ENCODE measurements at regions not wholly inside any gene's neighbourhood (a gene's known extent, or its start where the extent isn't known, plus 50 kb on each side); places are given as distances from the start of the nearest gene placed in this dataset.
A peak's percentile ranks its signal among the peaks of the same experiment; 100 is the strongest.
"Not testable (repeated sequence)": the region's sequence is repeated elsewhere in the genome, so short reads cannot be mapped to it uniquely, and the experiment has no call there.

DNA sequence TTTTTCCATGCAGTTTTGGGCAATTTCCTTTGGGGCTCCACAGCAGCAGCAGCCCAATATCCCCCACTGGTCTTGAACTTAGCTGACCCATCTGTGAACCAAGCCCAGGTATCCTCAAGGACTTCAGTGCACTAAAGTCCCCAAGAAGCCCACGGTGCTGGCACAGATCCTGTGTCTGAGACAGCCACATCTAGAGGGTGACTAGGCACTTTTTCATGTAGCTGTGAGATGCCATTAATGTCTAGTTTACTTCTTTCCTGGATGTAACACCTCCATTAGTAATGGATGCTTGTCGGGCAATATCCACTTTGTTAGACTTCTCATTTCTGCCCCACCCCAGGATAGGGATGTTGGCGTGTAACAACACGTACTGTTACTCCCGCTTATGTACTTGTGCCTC lies 117.9 kb downstream of the GPCPD1 start:
- no peak for DNase-seq

DNA sequence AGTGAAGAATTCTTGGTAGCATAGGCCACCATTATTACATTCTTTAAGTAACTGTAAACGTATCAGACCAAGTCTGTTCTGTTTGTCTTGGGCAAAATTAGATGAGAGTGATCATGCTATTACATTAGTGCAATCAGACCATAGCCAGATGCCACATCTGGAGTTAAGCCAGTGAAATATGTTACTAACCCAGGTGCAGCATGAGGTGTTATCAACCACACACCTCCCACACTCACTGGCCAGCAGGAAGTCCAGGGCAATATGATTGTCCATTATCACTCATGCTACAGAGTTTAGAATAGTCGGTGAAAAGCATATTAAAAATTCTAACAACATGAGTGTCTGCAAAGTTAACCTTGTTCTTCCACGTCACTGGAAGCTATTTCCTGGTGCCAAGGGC lies 119.4 kb downstream of the GPCPD1 start:
- no peak for DNase-seq

DNA sequence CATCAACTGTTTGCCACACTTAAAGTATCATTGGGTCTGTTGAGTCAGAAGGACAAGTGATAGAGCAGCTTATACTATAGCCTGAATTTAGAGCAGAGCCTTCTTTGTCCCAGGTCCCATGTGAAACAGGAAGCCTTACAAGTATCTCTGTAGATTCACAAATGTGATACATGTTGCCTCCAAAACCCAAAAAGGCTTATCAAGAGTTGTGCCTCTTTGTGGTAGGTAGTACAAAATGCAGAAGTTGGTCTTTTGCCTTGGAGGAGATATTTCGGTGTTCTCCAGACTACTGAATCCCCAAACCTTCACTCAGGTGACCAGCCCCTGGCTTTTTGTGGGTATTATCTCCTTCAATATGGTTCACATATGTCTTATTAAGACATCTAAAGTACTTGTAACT lies 121.2 kb downstream of the GPCPD1 start:
- DNase-seq: no peak

DNA sequence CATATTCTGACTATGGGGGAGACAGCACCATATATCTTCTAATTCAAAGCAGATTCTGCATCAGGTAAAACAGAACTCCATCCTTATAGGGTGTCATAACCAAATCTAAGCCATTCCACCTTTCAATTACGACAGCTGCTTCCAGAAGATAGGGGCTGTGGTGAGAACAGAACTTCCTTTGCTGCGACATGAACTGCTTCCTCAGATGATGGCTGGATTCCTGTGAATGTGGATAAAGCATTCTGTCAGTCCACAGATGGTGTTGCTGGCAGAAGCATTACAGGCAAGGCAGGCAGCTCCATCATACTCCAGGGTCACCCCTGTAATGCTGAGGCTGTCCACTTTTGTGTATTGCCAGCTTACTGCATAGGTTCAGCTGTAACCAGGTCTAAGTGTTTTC lies 122.0 kb downstream of the GPCPD1 start:
- no peak for DNase-seq

DNA sequence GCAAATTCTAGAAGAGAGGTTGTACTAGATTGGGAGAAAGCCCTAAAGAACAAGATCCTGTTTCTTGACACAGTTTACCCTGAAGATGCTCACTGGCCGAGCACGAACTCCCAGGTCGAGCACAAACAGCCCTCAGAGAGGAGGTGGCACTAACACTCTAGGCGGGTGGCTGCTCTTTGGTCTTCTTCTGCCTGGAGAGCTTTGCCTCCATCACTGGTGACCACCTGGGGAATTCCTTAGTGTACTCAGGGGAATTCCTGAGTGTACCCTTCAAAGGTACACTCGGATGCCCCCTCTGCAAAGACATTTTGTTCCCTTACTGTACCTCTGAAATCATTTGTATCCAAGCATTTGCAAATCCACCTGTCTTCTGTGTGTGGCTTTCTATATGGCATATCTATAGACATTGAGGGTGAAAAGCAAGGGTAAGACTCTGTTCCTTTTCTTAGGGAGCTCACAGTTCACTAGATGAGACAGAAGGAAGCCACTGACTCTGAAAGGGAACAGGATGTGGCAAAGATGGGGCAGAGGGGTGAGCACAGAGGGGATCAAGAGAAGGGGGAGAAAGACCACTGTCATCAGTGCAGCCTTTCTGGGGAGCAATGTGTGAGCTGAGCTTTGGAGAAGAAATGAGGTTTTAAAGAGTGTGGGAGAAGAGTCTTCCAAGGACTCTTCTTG lies 124.3 kb downstream of the GPCPD1 start:
- DNase-seq: no peak

DNA sequence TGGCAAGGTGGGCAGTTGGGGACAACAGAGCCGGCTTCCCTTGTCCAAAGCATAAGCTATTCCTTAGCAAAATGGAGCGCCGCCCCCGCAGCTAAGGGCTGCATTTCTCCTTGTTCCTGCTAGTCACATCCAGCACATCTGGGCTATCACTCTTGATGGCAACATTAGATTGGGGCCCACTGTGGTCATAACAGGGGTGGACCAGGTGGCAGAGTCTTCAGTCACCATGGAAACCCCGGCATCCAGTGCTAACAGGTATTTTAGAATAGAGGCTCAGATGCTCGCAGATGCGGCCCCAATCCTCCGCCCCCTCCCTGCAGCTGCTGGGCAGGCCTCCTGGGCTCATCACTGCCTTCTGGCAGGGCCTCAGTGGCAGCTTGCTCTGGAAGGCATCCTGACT lies 125.9 kb downstream of the GPCPD1 start:
- DNase-seq: no peak

DNA sequence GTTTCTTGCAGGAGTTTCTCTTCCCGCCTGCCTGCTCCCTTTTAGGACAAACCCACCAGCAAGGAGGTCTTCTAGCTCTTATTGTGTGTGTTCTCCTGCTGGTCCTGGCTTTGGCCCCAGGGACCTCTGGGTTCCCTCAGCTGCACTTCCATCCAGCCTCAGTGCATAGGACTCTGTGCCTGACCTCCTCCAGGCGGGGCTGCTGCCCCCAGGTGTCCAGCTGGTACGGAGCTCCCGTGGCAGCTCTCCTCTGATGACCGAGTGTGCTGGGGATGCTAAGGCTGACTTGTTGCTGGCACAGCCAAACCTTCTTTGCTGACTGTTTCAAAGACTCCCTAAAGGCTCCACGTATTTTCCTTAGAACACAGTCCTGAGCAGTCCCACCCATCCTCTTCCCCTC lies 126.5 kb downstream of the GPCPD1 start:
- DNase-seq: no peak

DNA sequence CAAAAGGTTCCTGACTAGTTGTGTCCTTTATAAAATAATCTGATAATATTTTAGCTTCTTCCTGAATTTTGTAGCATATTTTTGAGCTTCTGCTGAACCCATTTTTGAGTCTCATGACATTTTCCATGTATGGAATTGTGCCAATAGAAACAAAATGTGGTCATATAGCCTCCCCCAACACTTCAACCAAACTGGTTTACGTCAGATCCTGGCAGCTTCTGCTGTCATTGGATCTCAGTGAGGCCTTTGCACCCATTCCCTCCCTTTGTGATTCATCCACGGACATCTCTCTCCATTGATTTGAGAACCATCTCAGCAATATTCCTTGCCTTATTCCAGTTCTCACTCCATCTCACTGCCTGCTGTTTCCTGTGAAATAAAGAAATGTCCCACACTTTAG lies 128.0 kb downstream of the GPCPD1 start:
- DNase-seq: no peak

DNA sequence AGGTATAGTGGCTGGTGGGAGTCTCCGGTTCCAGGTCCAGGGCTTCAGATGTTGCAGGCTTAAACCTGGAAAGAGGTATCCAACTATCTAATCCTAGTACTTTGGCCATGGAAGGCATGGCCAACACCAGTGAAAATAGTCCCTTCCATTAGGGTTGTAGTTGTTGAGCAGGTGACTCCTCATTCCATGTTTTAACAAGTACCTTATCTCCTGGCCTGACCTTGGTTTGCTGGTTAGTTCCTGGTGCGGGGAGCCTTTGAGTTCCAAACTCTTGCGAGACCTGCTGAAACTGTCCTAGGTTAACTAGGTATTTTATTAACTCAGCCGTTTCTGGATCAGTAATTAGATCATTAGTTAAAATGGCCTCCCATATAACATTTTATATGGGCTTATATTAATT lies 128.9 kb downstream of the GPCPD1 start:
- no peak for DNase-seq

DNA sequence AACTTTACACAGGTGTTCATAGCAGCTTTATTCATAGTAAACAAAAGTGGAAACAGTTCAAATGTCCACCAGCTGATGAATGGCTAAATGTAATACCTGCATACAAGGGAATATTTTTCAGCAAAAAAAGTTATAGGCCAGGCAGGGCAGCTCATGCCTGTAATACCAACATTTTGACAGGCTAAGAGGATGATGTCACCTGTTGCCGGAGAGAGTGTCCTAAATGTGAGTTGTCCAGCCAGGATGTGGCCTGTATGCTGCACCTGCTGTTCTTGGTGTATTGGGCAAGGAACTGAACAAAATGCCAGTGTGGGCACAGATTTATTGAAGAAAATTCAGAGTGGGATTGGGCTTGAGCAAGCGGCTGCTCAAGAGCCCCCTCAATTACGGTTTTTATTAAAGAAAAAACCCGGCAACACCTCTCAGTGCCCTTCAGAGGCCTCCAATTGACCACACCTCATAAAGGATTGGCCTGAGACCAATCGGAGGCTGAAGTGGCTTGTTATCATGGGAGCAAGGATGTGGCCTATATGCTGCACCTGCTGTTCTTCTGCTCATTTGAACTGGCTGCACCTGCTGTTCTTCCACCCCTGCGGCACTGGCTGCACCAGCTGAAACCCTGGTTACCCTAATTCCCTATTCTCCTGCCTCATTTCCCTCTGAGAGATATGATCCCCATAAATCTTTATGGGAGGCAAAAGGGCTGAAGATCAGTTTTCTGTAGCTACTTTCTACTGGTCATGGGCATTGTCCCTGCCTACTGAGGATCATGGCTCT lies 129.8 kb downstream of the GPCPD1 start:
- peak; percentile 21 for DNase-seq

DNA sequence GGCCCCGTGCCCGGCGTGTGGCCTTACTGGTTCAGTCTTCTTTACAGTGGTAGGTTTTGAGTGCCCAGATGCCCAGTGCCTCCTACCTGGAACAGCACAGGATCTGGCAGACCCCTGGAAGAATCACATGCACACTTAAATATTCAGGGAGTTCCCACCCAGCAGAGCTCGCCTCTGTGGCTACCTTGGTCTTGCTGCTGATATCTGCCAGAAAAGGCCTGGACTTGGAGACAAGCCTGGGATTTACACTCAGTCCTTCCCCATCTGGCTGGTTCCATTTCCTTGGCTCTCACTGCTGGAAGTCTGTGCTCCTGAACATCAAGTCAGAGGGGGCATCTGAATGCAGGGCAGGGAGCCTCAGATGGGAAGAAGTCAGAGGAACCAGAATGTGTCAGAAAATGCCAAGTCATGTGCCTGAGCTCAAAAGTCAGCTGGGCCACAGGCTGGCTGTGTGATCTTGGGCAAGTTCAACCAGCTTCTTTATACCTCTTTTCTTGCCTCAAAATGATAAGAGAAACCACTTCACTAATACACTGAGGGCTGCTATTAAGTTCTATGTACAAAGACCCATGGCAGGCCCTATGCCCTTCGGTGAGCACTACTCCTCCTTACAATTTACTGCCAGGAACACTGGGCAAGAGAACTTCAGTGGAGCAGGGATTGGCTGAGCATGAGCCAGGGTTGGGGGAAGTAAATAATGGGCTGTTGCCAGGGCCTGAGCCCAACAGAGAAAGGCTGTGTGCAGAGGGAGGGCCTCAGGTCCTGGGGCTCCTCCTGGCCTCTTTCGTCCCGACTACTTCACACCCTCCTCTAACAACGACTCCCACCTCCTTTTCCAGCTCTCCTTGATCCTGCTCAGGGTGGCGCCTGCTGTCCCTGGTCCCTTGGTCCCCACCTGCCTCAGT lies 135.9 kb downstream of the GPCPD1 start:
- no peak for DNase-seq

DNA sequence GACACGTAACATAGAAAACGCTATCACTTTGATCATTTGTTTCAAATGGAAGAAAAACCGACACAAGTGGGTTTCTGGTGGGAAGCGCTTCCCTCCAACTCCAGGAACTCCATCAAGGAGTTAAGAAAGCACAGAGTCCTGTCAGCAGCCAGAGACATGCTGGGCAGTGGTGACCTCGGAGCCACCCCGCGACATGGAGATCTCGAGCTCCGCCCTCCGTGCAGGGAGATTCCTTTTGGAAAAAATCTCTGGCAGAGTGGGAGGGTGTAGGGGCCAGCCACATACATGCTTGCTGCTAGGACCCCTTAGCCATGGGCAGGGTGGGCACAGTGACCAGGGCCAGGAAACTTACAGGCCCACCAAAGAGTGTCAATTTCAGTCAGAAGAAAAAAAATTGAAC lies 138.9 kb downstream of the GPCPD1 start:
- DNase-seq: not testable (repeated sequence)

DNA sequence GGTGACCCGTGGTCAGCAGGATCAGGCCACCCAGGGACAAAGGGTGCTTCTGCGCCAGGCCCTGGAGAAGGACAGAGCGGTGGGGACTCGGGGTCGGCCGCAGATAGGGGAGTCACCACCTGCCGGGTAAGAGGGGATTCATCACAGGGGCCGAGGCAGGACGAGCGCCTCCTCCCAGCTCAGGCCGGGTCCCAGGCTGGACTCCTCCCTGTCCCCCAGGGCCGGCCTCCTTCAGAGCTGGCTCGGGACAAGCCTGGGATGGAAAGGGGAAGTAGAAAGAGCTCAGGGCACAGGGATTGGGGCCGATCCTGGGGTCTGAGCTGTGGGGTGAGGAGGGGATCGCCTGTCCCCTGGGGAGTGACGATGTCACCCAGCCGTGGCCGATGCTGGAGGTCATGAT lies 139.4 kb downstream of the GPCPD1 start:
- no peak for DNase-seq

DNA sequence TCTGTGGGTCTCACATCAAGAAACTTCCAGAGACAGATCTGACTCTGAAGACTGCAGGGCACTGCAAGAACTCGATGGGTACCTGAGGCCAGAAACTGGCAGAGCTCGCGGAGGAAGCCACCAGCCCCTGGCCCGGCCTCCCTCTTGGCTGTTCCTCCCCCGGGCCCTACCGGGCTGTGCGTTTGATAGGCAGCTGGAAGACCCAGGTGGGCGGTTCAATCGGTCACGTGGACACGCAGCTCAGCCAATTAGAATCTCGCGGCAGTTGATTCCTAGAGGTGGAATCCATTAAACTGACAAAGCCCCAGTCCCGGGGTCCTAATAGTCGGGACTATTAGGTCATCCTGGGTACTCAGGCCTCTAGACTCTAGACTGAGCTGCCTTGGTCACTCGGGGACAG lies 139.9 kb downstream of the GPCPD1 start:
- no peak for DNase-seq

DNA sequence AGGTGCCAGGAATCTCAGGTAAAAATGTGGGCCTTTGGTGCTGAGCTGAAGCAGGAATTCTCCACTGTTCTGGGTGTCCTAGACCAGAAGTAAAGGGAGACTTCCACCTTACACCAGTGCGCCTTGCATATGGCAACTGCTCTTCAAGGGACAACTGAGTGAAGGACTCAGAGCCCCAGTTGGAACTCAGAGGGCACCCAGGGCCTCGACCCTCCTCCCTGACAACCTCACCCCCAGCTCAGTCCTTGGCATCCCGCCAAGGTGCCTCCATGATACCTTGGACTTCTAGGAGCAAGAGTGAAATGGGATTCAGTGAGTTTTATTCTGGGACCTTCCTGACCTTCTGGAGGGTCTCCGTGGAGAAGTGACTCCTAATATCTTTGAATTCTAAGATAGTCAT lies 140.3 kb downstream of the GPCPD1 start:
- no peak for DNase-seq

DNA sequence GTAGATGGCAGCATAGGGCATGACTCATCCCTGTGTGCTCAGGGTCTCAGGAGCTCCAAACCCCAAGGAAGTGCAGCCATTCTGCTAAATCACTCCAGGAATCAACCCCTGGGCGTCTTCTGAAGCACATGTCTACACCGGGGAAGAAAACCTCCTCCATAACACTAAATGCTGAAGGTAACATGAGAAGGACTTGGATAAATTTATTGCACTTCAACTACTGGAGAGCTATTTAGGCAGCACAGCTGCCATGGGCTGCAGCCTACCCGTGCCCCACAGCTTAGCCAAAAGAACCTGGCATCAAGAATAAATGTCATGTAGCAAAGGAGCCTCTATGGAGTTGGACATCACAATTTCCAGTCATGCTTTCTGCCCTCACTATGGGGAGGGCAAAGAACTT lies 141.7 kb downstream of the GPCPD1 start:
- no peak for DNase-seq

DNA sequence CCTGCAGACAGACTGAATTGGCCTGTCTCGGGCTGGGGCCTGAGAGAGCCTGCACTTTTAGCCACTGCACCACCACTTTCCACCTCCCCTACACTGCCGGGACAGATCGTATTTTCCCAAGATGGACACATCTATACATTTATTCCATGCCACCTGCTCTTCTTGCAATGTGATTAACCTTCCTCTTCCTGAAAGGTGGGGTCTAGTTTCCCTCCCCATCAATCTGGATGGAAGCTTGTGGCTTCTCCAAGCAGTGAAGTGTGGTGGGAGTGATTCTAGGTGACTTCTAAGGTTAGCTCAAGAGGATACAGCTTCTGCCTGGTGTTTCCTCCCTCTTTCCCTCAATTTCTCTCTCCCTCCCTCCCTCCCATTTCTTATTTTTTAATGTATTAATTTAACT lies 143.7 kb downstream of the GPCPD1 start:
- DNase-seq: no peak

DNA sequence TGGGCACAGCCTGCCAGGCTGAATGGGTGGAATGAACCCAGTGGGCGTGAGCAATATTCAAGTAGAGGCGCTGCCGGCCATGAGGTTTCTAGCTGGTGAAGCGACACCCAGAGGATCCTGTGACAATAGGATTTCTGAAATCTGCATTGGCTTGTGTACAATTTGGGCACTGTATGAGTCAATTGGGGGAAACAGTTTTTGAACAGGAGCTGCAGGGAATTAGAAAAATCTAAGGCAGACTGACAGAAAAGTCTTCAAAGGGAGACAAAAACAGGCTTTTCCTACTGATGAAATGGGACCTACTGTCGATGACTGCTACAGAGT lies 145.2 kb downstream of the GPCPD1 start:
- DNase-seq: no peak

DNA sequence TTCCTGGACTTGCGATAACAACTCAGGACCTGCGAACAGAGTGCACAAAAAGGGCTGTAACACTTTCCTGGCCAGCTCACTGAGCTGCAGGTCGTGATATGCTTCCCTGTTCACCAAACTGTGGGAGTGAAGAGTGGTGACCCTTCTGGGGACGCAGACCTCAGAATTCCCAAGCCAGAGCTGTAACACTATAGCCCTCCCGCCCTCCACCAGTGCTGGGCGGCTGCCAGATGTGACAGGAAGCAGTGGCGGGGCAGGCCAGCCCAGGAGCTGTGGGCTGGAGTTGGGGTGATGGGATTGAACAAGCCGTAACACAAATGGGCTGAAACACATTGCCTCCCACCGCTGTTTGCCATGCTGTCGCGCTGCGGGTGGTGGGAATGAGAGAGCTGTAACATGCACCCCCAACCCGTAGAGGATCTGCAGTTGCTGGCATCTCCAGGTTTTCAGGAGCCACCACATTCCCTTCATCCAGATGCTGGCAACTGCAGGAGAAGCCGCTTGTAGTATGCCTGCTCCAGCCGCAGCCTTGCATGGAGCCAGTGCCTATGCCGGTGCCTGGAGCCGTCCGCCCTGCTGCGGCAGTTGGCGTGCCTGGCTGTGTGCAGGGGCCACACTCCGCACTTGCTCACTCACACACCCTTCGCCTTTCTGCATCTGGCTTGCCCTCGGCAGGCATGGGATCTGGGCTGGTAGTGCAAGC lies 145.8 kb downstream of the GPCPD1 start:
- no peak for DNase-seq

DNA sequence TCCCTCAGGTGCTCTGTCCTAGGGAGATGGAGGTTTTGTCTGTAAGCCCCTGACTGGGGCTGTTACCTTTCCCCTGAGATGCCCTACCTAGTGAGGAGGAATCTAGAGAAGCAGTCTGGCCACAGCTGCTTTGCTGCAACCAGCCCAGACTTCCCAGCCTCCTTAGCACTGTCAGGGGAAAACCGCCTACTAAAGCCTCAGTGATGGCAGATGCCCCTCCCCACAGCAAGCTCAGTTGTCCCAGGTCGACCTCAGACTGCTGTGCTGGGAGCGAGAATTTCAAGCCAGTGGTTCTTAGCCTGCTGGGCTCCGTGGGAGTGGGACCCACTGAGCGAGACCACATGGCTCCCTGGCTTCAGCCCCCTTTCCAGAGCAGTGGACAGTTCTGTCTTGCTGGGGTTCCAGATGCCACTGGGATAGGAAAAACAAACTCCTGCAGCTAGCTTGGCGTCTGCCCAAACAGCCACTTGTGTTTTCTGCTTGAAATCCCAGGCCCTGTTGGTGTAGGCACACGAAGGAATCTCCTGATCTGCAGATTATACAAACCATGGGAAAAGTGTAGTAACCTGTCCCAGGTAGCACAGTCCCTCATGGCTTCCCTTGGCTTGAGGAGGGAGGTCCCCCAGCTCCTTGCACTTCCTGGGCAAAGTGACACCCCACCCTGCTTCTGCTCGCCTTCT lies 146.4 kb upstream of the PROKR2 start:
- no peak for DNase-seq

DNA sequence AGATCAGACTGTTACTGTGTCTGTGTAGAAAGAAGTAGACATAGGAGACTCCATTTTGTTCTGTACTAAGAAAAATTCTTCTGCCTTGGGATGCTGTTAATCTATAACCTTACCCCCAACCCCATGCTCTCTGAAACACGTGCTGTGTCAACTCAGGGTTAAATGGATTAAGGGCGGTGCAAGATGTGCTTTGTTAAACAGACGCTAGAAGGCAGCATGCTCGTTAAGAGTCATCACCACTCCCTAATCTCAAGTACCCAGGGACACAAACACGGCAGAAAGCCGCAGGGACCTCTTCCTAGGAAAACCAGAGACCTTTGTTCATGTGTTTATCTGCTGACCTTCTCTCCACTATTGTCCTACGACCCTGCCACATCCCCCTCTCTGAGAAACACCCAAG lies 137.0 kb upstream of the PROKR2 start:
- DNase-seq: not testable (repeated sequence)

DNA sequence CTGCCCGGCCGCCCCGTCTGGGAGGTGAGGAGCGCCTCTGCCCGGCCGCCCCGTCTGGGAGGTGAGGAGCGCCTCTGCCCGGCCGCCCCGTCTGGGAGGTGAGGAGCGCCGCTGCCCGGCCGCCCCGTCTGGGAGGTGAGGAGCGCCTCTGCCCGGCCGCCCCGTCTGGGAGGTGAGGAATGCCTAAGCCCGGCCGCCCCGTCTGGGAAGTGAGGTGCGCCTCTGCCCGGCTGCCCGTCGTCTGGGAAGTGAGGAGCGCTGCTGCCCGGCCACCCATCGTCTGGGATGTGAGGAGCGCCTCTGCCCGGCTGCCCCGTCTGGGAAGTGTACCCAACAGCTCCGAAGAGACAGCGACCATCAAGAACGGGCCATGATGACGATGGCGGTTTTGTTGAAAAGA lies 136.6 kb upstream of the PROKR2 start:
- not testable (repeated sequence) for DNase-seq

DNA sequence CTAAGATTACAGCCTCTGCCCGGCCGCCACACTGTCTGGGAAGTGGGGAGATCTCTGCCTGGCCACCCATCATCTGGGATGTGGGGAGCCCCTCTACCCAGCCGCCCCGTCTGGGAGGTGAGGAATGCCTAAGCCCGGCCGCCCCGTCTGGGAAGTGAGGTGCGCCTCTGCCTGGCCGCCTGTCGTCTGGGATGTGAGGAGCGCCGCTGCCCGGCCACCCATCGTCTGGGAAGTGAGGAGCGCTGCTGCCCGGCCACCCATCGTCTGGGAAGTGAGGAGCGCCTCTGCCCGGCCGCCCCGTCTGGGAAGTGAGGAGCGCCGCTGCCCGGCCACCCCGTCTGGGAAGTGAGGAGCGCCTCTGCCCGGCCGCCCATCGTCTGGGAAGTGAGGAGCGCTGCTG lies 135.9 kb upstream of the PROKR2 start:
- not testable (repeated sequence) for DNase-seq
